Dermis microvascular lymphatic vessel endothelial cell (primary cell): ENCODE measurements at regions not wholly inside any gene's neighbourhood (a gene's known extent, or its start where the extent isn't known, plus 50 kb on each side); places are given as distances from the start of the nearest gene placed in this dataset.
"Not testable (repeated sequence)": the region's sequence is repeated elsewhere in the genome, so short reads cannot be mapped to it uniquely, and the experiment has no call there.

Experiments
- DNase-seq, 2 donors: peaks; one replicate each; pipeline versions ENCODE4 v3.0.0 to v3.0.0-alpha.2; 2010; ENCODE audit warnings: low read depth in 2 of 2

DNA sequence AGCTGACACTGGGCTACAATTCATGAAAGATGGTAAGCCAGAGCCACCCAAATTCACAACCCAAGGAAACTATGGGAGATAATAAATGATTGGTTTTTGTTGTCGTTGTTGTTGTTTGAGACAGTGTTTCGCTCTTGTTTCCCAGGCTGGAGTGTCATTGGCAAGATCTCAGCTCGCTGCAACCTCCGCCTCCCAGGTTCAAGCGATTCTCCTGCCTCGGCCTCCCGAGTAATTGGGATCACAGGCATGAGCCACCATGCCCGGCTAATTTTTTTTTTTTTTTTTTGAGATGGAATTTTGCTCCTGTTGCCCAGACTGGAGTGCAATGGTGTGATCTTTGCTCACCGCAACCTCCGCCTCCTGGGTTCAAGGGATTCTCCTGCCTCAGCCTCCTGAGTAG lies 65.9 kb upstream of the METTL9 start:
- not testable (repeated sequence) for DNase-seq

- not testable (repeated sequence) for DNase-seq
Measured at GRCh38 chr16:21534561-21534960, 64.8 kb upstream of the METTL9 start.

- not testable (repeated sequence) for DNase-seq
Measured at GRCh38 chr16:21535201-21535600, 64.2 kb upstream of the METTL9 start.

DNA sequence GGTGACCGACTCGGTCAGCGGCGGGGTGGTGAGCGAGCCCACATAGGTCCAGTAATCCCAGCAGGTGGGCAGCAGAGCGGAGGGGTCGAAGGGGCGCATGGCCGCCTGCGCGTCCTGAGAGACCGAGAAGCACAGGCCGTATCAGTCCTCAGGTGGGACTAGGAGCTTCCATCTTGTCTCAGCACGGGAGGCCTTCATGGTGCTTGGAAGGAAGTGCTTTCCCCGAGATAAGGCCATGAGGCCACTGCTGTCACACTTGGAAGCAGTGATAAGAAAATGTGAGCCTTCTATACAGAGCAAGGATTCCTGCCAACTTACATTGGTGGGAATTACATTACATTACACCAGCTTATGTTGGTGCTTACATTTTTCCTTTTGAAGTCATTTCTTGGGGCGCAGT lies 62.6 kb upstream of the METTL9 start:
- not testable (repeated sequence) for DNase-seq

DNA sequence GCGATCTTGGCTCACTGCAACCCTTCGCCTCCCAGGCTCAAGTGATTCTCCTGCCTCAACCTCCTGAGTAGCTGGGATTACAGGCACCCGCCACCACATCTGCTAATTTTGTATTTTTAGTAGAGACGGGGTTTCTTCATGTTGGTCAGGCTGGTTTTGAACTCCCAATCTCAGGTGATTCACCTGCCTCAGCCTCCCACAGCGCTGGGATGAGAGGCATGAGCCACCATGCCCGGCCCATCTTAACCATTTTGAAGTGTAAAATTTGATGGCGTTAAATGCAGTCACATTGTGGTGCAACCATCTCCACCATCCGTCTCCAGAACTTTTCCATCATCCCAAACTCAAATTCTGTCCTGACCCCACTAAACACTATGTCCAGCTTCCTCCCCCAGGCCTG lies 61.8 kb upstream of the METTL9 start:
- DNase-seq: not testable (repeated sequence)

DNA sequence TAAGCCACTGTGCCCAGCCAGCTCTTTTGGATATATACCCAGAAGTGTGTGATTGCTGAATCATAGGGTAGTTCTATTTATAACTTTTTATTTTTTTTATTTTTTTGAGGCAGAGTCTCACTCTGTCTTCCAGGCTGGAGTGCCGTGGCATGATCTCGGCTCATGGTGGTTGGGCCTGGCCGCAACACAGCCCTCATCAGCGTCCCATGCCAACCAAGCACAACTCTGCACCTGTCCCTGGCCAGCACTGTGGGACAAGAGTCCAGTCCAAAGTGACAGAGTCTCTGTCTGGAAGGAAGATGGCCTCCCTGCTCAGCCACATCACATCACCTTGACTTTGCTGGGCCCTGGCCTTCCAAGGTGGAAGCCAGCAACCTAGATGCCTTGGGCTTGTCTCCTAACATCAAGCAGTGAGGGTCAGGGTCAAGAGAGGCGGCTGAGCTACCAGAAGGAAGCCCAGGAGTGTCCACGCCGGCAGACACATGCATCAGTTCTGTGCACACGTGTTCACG lies 60.2 kb upstream of the METTL9 start:
- DNase-seq: not testable (repeated sequence)

DNA sequence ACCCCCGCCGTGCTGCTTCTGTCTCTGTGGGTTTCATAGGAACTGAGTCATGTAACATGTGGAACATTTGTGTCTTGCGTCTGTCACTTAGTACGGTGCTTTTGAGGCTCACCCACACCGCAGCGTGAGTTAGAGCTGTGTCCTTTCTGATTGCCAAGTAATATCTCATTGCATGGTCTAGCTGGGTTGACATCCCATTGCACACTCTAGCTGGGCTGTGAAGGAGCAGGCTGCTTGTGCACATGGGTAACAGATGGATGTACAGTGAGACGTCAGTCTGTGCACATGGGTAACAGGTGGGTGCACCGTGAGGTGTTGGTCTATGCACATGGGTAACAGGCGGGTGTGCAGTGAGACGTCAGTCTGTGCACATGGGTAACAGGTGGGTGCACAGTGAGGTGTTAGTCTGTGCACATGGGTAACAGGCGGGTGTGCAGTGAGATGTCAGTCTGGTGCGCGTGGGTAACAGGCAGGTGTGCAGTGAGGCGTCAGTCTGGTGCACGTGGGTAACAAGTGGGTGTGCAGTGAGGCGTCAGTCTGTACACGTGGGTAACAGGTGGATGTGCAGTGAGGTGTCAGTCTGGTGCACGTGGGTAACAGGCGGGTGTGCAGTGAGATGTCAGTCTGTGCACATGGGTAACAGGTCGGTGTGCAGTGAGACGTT lies 58.5 kb upstream of the METTL9 start:
- not testable (repeated sequence) for DNase-seq

DNA sequence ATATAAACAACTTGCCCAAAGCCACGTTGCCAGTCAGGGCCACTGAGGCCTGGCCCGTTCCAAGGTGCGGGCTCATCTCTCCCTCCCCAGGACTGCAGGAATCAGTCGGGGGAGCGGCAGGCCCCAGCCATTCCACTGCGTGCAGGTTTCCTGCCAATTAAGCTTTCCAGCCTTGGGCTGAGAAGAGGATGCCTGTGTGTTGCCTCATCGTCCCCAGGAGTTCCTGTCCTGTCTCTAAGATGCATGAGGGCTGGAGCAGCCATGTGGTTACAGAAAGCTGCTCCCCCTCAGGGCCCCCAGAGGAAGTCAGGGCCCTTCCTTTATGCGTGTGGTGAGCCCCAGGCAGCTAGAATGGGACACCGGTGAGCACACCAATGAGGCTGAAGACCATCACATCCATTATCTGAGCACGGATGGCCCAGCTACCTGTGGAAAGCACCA lies 57.7 kb upstream of the METTL9 start:
- DNase-seq: not testable (repeated sequence)

- DNase-seq: not testable (repeated sequence)
Measured at GRCh38 chr16:21542075-21542474, 57.3 kb upstream of the METTL9 start.

DNA sequence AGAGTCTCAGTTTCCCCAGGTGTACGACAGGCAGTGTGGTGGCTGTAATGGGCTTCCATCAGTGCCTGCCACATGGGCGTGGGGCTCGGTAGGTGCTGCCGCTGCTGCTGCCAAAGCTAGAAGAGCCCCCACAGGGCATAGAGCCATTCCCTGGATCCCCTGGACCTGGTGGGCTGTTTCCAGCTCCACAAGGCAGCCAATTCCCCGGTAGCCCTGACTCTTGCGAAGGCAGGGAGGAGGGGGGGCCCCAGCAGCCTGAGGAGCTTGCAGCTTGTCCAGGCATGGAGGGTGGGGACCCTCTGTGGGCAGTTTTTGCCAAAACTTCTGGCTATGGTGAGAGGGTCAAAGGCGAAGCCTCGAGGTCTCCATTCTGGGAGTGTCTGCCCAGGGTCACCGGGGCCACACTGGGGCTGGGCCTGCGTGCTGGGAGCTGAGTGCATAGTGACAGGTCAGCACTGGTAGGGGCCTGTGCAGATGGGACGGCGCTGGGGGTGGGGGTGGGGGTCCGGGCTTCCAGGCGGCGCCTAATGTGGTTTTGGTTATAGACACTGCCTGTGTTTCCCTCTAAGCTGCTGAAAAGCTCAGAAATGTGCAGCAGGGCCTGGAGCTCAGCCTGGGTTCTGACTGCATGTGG lies 56.8 kb upstream of the METTL9 start:
- DNase-seq: not testable (repeated sequence)

GRCh38 chr16:21543151-21543836 lies 56.1 kb upstream of the METTL9 start:
- DNase-seq: not testable (repeated sequence)

DNA sequence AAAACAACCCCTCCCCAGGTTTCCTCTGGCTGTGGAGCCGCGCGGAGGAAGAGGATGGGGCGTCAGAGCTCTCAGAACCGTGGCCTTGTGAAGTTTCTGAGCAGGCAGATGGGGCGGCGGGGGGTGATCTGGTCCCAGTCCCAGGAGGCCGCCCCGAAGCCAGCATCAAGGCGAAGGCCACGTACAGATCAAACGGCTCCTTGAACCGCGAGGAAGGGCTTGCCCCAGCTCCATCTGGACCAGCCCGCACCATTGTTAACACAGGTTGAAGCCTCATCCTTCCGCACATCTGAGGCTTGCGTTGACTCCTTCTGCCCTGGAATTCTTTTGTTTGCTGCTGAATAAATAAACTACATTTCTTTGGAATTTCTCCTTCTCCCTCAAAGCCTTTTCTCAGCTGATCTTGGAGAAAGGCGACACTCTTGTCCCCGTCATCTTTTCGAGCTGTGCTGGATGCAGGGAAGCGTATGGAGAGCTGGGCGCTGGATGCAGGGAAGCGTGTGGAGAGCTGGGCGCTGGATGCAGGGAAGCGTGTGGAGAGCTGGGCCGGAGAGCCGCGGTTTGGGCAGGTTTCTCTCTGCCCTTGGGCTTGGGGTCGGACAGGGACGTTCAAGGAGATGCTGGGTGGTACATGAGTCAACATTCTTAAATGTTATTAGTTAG lies 53.6 kb upstream of the METTL9 start:
- DNase-seq: not testable (repeated sequence)

DNA sequence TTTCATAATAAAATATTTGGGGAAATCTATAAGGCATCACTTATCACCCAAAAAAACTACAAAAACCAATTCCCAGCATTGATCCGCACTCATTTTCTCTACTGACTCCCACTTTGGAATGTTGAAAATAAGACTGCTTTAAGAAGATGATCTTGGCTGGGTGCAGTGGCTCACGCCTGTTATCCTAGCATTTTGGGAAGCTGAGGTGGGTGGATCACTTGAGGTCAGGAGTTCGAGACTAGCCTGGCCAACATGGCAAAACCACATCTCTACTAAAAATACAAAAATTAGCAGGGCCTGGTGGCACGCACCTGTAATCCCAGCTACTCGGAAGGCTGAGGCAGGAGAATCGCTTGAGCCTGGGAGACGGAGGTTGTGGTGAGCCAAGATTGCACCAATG lies 50.0 kb upstream of the METTL9 start:
- not testable (repeated sequence) for DNase-seq
